ENCODE measurements at regions not wholly inside any gene's neighbourhood (a gene's known extent, or its start where the extent isn't known, plus 50 kb on each side); places are given as distances from the start of the nearest gene placed in this dataset.

DNA sequence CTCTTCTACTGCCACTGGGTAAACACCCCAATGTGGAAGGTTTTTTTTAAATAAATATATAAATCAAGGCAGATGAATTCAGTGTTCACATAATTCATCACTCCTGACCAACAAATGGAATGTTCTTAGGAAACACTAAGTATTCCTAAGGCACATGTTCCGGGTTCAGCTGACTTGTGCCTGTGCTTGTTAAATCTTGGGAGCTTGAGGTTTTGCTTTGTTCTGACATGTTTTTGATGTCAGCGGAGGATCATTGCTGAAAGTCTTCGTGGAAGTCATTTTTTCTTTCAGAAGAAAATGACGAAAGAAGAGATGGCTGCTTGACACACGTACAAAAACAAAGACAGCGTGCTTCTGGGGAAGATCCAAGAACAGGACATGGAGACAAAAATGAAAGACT, 185.8 kb downstream of the MZT1 start:
- H3K27me3 ChIP-seq (ENCODE audit: insufficient read depth, low read length) = no peaks in the 10 kb centered on the region
- H4K20me1 ChIP-seq (ENCODE audit: insufficient read depth) = no peaks in the 10 kb centered on the region
- no peak overlapping the region for H3K9ac ChIP-seq (ENCODE audit: low read length)
- no peak overlapping the region for H2AFZ ChIP-seq (ENCODE audit: low read depth, low read length, poor library complexity, severe bottlenecking)
- no peak overlapping the region for H3K4me3 ChIP-seq (replicated peaks in 1 of 2; ENCODE audit: low read depth in 1 of 2, low read length in 2 of 2)
- no TSS peak for BruUV-seq (replicated peaks)
- intact Hi-C loops (cut with micrococcal nuclease) = no loop called here
- H3K27ac ChIP-seq (ENCODE audit: low read depth, low read length) = no peak overlapping the region
- no peak for TF ChIP-seq SRF (IDR thresholded peaks at IDR 0.05; ENCODE audit: low read depth)
- TF ChIP-seq ZFX (IDR thresholded peaks at IDR 0.05) = no peak
- no peak for TF ChIP-seq ELF1 (IDR thresholded peaks at IDR 0.05; ENCODE audit: borderline replicate concordance, low read depth)
- TF ChIP-seq EZH2 (IDR thresholded peaks at IDR 0.05) = no peak
- TF ChIP-seq, protein P1, sequence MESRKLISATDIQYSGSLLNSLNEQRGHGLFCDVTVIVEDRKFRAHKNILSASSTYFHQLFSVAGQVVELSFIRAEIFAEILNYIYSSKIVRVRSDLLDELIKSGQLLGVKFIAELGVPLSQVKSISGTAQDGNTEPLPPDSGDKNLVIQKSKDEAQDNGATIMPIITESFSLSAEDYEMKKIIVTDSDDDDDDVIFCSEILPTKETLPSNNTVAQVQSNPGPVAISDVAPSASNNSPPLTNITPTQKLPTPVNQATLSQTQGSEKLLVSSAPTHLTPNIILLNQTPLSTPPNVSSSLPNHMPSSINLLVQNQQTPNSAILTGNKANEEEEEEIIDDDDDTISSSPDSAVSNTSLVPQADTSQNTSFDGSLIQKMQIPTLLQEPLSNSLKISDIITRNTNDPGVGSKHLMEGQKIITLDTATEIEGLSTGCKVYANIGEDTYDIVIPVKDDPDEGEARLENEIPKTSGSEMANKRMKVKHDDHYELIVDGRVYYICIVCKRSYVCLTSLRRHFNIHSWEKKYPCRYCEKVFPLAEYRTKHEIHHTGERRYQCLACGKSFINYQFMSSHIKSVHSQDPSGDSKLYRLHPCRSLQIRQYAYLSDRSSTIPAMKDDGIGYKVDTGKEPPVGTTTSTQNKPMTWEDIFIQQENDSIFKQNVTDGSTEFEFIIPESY (IDR thresholded peaks at IDR 0.05; ENCODE audit: extremely low read depth, insufficient replicate concordance, low read length) = no peak
- no peak for TF ChIP-seq POLR2AphosphoS5 (IDR thresholded peaks at IDR 0.05; ENCODE audit: low read depth, low read length)
- no peak for TF ChIP-seq EGR1 (IDR thresholded peaks at IDR 0.05; ENCODE audit: low read depth)
- no peak for TF ChIP-seq TCF7L2 (IDR thresholded peaks at IDR 0.05; ENCODE audit: borderline replicate concordance, extremely low read depth, insufficient read depth, insufficient read length)
- no peak for TF ChIP-seq ZNF274 (IDR thresholded peaks at IDR 0.05; ENCODE audit: low read depth, low read length)
- TF ChIP-seq, protein P2, sequence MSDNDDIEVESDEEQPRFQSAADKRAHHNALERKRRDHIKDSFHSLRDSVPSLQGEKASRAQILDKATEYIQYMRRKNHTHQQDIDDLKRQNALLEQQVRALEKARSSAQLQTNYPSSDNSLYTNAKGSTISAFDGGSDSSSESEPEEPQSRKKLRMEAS (IDR thresholded peaks at IDR 0.05) = no peak
- no peak for TF ChIP-seq SP1 (IDR thresholded peaks at IDR 0.05; ENCODE audit: low read depth)
- no peak for DNase-seq (ENCODE audit: low read depth, low spot score)
- no peaks in the 10 kb centered on the region for H3K9me2 ChIP-seq (ENCODE audit: insufficient read depth)
- ATAC-seq = no peak
- no peaks in the 10 kb centered on the region for H3K4me1 ChIP-seq (ENCODE audit: control insufficient read depth in 1 of 2, insufficient read depth in 2 of 2, low read length in 2 of 2)
- no peaks in the 10 kb centered on the region for H3K79me2 ChIP-seq (ENCODE audit: insufficient read depth, low read length)
- H3K9me3 ChIP-seq (ENCODE audit: control insufficient read depth in 1 of 2, insufficient read depth in 1 of 2, low read depth in 1 of 2, low read length in 2 of 2) = no peaks in the 10 kb centered on the region
- H3K36me3 ChIP-seq (ENCODE audit: control insufficient read depth in 1 of 2, insufficient read depth in 2 of 2, low read length in 2 of 2) = no peaks in the 10 kb centered on the region
- ChIA-PET POLR2A (no interaction called here), RAD21 (ENCODE audit: low non-redundant PET in 1 of 2, low total read pairs in 2 of 2, uncharacterized antibody in 2 of 2, unreplicated experiment in 2 of 2) (no interaction called here), CTCF (no interaction called here)
- H3K4me2 ChIP-seq (ENCODE audit: low read length) = no peak overlapping the region
